NCI-H460 (cell line): ENCODE measurements at regions not wholly inside any gene's neighbourhood (a gene's known extent, or its start where the extent isn't known, plus 50 kb on each side); places are given as distances from the start of the nearest gene placed in this dataset.

ENCODE experiments used
- DNase-seq: peaks from one replicate; pipeline ENCODE4 v3.0.0-alpha.2; 2016; ENCODE audit warnings: low read depth; ENCODE audit errors: extremely low read depth

- no peak for DNase-seq
Measured at GRCh38 chr3:7793786-7794185, 707.8 kb upstream of the LMCD1 start.

DNA sequence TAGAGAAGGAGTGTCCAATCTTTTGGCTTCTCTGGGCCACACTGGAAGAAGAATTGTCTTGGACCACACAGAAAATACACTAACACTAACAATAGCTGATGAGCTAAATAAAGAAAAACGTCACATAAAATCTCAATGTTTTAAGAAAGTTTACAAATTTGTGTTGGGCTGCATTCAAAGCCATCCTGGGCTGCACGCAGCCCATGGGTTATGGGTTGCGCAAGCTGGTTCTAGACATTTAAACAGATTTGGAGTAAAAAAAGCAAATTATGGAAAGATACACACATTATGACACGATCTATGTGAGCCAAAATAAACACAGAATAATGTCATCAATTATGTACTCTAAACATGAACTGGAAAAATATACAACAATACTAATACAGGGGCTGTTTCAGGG is 703.3 kb upstream of the LMCD1 start:
- DNase-seq, result no peak

DNA sequence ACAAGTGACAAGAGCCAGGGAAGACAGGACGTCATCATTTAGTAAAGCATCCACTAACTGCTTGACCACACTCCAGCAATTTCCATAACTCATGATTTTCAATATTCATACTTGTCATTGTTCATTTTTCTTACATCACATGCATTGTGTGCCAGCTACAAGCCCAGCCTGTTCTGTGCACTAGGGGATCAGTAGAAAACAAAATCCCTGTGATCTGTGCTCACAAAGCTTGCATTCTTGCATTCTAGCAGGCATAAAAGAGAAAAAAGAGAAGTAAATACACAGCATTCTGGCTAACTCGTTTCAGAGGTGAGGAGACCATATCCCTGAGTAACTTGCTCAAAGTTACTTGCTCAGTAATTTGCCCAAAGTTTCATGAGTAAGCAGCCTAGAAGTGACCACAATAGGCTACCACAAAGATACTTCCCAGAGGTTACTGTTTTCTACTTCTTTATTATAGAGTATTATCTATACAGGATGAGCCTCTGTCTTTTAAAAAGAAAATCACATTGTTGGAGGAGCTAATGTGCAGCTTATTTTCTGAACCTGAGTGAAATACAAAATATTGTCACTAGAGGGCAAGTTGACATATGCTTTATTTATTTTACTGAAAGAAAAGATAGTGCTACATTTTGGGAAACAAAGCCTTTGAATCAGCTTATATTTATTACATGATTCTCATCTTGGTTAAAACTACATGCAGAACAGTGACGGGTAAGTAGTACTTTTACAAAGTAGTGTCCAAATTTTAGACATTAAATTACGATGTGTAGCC is 701.4 kb upstream of the LMCD1 start:
- DNase-seq, result no peak

DNA sequence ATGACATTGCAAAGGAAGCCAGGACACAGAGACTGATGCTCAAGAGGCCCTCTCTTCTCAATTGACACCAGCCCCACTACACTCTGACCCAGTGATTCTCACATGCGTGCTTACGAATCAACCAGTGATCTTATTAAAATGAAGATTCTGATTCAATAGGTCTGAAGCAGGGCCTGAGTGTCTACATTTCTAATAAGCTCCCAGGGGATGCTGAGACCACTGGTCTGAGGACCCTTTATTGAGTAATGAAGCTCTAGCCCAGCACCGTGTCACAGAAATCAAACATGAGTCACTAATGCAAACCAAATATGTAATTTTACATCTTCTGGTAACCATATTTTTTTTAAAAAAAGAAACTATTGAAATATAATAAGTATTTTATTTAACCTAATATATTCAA is 689.1 kb upstream of the LMCD1 start:
- DNase-seq, result no peak

GRCh38 chr3:7813365-7813764 is 688.3 kb upstream of the LMCD1 start:
- no peak for DNase-seq

DNA sequence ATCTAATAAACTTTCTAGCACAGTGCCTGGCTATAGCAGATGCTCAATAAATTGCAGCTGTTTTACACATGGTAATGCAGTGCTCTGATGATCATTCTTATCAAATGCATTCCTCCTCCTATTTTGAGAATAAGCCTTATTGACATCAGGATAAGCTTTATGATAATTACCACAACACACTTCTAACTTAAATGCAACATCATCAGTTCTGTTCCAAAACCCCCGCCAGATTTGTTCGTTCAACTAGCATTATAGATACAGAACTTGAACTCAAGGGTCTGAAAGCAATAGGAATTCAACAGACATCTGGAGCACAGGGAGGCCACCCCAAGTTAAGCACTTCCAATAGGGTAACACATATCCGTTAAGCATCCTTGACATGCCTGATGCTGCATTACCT is 684.4 kb upstream of the LMCD1 start:
- no peak for DNase-seq

DNA sequence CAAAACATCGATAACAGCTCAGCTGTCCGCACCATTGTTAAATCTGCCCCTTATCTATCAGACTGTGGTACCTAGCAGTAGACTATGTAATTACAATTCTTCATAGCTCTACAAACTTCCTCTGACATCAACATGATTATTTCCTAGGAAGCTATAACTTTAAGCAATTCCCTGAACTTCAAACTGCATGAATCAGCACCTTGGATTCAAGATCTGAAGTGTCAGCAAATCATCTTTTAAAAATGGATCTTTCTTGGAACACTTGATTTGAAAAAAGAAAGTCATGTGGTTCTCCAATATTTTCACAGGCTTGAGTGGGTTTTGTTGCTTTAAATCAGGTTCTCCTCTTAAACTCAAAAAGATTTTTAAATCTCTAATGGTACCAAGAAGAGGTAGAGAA is 680.7 kb upstream of the LMCD1 start:
- no peak for DNase-seq

DNA sequence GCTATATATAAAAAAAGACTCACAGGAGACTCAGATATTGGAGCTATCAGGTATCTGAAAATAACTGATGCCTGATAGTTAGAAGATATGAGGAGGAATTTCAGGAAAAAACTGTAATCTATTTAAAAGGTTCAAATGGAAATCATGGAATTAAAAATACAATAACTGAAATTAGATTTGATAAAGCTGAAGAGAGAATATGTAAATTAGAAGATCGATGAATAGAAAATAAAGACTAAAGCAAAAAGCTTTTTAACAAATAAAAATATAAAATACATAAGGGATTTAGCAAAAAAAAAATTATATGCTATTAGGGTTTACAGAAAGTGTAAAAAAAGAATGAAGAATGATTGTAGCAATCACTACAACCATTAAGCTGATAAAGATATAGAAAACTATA is 679.8 kb upstream of the LMCD1 start:
- no peak for DNase-seq

GRCh38 chr3:7841451-7841850 is 660.2 kb upstream of the LMCD1 start:
- DNase-seq, result no peak

- no peak for DNase-seq
Measured at GRCh38 chr3:7843441-7843840, 658.2 kb upstream of the LMCD1 start.

DNA sequence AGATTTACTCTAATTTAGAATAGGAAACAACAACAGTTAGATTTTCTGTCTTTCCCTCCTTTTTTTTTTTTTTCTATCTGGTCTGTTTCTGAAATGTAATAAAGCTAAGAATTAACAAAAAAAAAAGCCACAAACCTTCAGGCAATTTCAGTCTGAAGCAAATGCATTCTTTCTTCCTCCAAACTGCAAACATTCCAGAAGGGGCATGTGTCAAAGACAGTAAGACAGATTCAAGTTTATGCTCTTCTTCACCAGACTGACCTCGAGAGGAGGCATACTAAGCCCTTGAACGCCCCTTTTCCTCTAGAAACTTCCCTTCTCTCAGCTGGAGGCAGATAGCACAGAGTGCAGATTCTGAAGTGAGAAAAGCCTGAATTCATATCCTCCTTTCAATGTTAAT is 654.6 kb upstream of the LMCD1 start:
- no peak for DNase-seq

- DNase-seq, result no peak
Measured at GRCh38 chr3:7847521-7847920, 654.1 kb upstream of the LMCD1 start.

DNA sequence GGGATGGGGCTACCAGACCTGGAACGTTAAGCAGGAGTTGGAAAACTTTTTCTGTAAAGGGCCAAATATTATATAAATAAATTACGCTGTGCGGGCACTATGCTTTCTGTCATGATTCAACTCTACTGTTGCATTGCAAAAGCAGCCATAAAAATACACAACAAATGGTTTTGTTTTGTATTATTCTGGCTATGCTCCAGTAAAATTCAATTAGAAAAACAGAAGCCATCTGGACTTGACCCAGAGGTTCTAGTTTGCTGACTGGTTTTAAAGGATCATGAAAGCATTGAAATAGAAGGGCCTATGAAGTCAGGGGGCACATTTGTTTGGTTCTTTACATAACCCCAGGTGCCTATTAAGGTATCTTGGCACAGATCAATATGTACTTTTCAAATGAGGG is 647.4 kb upstream of the LMCD1 start:
- no peak for DNase-seq

DNA sequence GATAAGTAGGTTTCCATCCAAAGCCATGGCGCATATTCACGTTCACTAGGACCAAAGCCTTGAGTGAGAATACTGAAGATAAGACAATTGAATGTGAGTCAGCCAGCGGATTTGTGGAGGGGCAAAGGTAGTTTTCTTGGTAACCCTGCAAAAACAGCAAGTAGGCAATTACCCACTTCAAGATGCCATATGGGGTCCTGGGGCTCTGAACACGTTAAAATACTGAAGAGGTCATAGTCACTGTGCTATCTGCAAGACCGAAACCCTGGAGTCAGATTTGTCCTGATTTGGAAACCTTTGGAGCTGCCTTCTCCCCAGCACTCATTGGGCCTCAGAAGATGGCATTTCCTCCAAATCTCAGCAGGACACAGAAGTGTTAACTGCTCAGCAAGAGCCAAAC is 646.9 kb upstream of the LMCD1 start:
- DNase-seq, result no peak

- no peak for DNase-seq
Measured at GRCh38 chr3:7865611-7866010, 636.0 kb upstream of the LMCD1 start.

DNA sequence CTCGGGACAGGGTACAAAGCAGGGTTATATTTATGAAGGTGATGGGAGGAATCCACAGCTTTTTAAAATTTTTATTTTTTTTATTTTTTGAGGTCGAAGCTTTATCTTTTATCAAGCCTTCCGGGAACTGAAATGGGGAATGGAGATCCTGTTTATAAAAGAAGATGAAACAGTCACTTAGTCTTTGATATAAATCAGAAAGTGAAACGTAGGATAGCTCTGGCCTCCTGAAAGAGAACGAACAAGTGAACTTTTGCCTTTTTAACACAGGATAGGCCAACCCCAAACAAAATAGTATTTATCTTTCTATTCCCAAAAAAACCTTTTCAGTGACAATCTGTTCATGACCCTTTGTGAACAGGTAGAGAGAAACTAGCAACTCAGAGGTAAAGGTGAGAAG is 634.0 kb upstream of the LMCD1 start:
- no peak for DNase-seq

GRCh38 chr3:7871003-7871560 is 630.5 kb upstream of the LMCD1 start:
- no peak for DNase-seq

GRCh38 chr3:7874116-7874515 is 627.5 kb upstream of the LMCD1 start:
- DNase-seq, result no peak

- no peak for DNase-seq
Measured at GRCh38 chr3:7875925-7876324, 625.7 kb upstream of the LMCD1 start.

- no peak for DNase-seq
Measured at GRCh38 chr3:7876741-7877297, 624.8 kb upstream of the LMCD1 start.

DNA sequence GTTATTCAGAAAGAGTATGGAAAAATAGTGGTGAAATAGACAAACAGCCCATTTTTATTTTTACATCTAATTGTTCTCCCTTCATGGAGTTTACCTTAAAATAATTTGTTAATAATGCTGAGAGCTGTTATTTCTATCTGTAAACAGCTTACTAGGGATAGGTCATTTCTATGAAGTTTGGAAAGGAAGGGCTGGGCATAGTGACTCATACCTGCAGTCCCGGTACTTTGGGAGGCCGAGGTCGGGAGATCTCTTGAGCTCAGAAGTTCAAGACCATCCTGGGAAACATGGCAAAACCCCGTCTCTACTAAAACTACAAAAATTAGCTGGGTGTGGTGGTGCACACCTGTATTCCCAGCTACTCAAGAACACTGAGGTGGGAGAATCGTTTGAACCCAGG is 624.3 kb upstream of the LMCD1 start:
- no peak for DNase-seq

GRCh38 chr3:7879572-7879971 is 622.1 kb upstream of the LMCD1 start:
- no peak for DNase-seq

GRCh38 chr3:7881946-7882345 is 619.7 kb upstream of the LMCD1 start:
- no peak for DNase-seq
